ENCODE measurements at regions not wholly inside any gene's neighbourhood (a gene's known extent, or its start where the extent isn't known, plus 50 kb on each side); places are given as distances from the start of the nearest gene placed in this dataset.

DNA sequence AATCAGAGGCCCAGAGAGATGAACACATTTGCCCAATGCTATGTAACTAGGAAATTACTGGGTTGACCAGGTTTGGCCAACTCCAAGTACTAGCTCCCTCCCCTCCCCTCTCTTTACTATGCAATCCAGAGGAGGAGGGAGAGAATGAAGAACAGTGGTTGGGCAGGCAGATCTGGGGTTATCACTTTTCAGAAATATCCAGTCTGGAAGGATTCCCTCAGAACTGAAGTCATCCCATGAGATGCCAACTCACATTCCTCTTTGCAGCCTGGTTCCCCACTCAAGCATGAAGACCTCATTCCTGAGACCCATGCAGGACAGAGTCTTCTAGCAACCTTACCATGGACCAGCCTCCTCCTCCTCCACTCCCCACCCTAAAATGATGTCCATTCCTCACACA is 201.1 kb downstream of the TLE3 start (continued):
- TF ChIP-seq, protein P1, sequence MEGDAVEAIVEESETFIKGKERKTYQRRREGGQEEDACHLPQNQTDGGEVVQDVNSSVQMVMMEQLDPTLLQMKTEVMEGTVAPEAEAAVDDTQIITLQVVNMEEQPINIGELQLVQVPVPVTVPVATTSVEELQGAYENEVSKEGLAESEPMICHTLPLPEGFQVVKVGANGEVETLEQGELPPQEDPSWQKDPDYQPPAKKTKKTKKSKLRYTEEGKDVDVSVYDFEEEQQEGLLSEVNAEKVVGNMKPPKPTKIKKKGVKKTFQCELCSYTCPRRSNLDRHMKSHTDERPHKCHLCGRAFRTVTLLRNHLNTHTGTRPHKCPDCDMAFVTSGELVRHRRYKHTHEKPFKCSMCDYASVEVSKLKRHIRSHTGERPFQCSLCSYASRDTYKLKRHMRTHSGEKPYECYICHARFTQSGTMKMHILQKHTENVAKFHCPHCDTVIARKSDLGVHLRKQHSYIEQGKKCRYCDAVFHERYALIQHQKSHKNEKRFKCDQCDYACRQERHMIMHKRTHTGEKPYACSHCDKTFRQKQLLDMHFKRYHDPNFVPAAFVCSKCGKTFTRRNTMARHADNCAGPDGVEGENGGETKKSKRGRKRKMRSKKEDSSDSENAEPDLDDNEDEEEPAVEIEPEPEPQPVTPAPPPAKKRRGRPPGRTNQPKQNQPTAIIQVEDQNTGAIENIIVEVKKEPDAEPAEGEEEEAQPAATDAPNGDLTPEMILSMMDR (IDR thresholded peaks at IDR 0.05) = no peak

DNA sequence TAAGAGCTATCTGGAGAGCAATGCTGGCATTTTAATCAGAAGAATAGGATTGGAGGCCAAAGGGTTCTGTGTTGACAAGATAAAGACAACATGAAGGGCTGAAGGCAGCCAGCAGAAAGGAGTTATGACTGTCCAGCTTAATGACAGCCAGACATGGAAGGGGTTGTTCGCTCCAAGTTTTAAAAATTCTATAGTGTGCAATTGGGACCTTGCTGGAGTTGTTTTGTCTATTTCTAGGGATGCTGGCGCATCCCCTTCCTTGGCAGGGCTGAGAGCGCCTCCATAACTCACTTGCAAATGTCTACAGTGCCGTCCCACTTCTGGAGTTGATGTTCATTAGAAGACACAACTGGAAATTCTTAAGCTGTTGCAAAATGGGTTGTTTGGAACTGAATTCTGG is 200.7 kb downstream of the TLE3 start:
- CTCF ChIA-PET = interaction anchor here (1.1 to 1.5 kb wide), 4 partner anchors 10 to 420 kb away, joined by 3 to 7 read pairs (median 4); no protein-coding TSS in a partner anchor
- 53% methylated on average over 4 of the region's 4 CpGs for WGBS (ENCODE audit: low lambda C conversion rate)
- no peak for TF ChIP-seq ELF1 (IDR thresholded peaks at IDR 0.05)
- no peak for TF ChIP-seq EP300 (IDR thresholded peaks at IDR 0.05; ENCODE audit: borderline replicate concordance in 1 of 2, low read depth in 1 of 2, low read length in 1 of 2)
- no peak for TF ChIP-seq RXRA (IDR thresholded peaks at IDR 0.05; ENCODE audit: borderline replicate concordance, low read depth)
- TF ChIP-seq, protein P1 (IDR thresholded peaks at IDR 0.05) = no peak
- no peak for TF ChIP-seq GATA2 (CRISPR knock-in tag; IDR thresholded peaks at IDR 0.05)
- TF ChIP-seq, protein P2, sequence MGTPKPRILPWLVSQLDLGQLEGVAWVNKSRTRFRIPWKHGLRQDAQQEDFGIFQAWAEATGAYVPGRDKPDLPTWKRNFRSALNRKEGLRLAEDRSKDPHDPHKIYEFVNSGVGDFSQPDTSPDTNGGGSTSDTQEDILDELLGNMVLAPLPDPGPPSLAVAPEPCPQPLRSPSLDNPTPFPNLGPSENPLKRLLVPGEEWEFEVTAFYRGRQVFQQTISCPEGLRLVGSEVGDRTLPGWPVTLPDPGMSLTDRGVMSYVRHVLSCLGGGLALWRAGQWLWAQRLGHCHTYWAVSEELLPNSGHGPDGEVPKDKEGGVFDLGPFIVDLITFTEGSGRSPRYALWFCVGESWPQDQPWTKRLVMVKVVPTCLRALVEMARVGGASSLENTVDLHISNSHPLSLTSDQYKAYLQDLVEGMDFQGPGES (IDR thresholded peaks at IDR 0.05; ENCODE audit: low read depth, low read length) = no peak
- no peak for TF ChIP-seq CHD2 (IDR thresholded peaks at IDR 0.05; ENCODE audit: low read length, partially characterized antibody)
- no peak for TF ChIP-seq TEAD4 (IDR thresholded peaks at IDR 0.05; ENCODE audit: borderline replicate concordance, insufficient read depth)
- TF ChIP-seq, protein P3, sequence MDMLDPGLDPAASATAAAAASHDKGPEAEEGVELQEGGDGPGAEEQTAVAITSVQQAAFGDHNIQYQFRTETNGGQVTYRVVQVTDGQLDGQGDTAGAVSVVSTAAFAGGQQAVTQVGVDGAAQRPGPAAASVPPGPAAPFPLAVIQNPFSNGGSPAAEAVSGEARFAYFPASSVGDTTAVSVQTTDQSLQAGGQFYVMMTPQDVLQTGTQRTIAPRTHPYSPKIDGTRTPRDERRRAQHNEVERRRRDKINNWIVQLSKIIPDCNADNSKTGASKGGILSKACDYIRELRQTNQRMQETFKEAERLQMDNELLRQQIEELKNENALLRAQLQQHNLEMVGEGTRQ (IDR thresholded peaks at IDR 0.05; ENCODE audit: borderline replicate concordance, low read depth, low read length) = no peak
- TF ChIP-seq POLR2AphosphoS5 (IDR thresholded peaks at IDR 0.05; ENCODE audit: low read depth, low read length) = no peak
- TF ChIP-seq TCF12 (IDR thresholded peaks at IDR 0.05) = no peak
- TF ChIP-seq, protein P4, sequence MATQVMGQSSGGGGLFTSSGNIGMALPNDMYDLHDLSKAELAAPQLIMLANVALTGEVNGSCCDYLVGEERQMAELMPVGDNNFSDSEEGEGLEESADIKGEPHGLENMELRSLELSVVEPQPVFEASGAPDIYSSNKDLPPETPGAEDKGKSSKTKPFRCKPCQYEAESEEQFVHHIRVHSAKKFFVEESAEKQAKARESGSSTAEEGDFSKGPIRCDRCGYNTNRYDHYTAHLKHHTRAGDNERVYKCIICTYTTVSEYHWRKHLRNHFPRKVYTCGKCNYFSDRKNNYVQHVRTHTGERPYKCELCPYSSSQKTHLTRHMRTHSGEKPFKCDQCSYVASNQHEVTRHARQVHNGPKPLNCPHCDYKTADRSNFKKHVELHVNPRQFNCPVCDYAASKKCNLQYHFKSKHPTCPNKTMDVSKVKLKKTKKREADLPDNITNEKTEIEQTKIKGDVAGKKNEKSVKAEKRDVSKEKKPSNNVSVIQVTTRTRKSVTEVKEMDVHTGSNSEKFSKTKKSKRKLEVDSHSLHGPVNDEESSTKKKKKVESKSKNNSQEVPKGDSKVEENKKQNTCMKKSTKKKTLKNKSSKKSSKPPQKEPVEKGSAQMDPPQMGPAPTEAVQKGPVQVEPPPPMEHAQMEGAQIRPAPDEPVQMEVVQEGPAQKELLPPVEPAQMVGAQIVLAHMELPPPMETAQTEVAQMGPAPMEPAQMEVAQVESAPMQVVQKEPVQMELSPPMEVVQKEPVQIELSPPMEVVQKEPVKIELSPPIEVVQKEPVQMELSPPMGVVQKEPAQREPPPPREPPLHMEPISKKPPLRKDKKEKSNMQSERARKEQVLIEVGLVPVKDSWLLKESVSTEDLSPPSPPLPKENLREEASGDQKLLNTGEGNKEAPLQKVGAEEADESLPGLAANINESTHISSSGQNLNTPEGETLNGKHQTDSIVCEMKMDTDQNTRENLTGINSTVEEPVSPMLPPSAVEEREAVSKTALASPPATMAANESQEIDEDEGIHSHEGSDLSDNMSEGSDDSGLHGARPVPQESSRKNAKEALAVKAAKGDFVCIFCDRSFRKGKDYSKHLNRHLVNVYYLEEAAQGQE (IDR thresholded peaks at IDR 0.05; ENCODE audit: low read depth, low read length) = no peak
- no peak for TF ChIP-seq FOXM1 (IDR thresholded peaks at IDR 0.05; ENCODE audit: low read depth)
- TF ChIP-seq RAD21 (IDR thresholded peaks at IDR 0.05; ENCODE audit: low read length) = no peak
- TF ChIP-seq, protein P5, sequence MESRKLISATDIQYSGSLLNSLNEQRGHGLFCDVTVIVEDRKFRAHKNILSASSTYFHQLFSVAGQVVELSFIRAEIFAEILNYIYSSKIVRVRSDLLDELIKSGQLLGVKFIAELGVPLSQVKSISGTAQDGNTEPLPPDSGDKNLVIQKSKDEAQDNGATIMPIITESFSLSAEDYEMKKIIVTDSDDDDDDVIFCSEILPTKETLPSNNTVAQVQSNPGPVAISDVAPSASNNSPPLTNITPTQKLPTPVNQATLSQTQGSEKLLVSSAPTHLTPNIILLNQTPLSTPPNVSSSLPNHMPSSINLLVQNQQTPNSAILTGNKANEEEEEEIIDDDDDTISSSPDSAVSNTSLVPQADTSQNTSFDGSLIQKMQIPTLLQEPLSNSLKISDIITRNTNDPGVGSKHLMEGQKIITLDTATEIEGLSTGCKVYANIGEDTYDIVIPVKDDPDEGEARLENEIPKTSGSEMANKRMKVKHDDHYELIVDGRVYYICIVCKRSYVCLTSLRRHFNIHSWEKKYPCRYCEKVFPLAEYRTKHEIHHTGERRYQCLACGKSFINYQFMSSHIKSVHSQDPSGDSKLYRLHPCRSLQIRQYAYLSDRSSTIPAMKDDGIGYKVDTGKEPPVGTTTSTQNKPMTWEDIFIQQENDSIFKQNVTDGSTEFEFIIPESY (IDR thresholded peaks at IDR 0.05; ENCODE audit: borderline replicate concordance, low read depth) = no peak
- TF ChIP-seq FOSL2 (IDR thresholded peaks at IDR 0.05; ENCODE audit: borderline replicate concordance, low read depth) = no peak
- no peak for TF ChIP-seq RFX5 (IDR thresholded peaks at IDR 0.05; ENCODE audit: low read length)

More for the DNA sequence above, 200.7 kb downstream of the TLE3 start:
- Histone ChIP-seq H2AFZ (ENCODE audit: low read depth) (no peak overlapping the region), H3K9ac (no peak overlapping the region), H3K4me2 (no peak overlapping the region), H3K36me3 (replicated peaks in 1 of 2; ENCODE audit: control insufficient read depth in 1 of 2, insufficient read depth in 2 of 2, low read length in 1 of 2) (no peaks in the 10 kb centered on the region), H4K20me1 (ENCODE audit: insufficient read depth) (no peaks in the 10 kb centered on the region), H3K9me3 (no peaks in the 10 kb centered on the region), H3K27ac (ENCODE audit: low read depth in 2 of 2, low read length in 1 of 2) (no peak overlapping the region), H3K27me3 (ENCODE audit: insufficient read depth) (peaks cover 9% of the 10 kb centered on the region; the same call in 1 of the 2 replicates), H3F3A (replicated peaks; ENCODE audit: insufficient read depth) (no peaks in the 10 kb centered on the region), H3K4me1 (ENCODE audit: control insufficient read depth in 1 of 2, insufficient read depth in 2 of 2, low read depth in 1 of 2, low read length in 1 of 2) (peaks cover 0 to 45% of the 10 kb centered on the region in 2 experiments; a peak in 2 of 4 replicates), H3K79me2 (ENCODE audit: insufficient read depth) (no peaks in the 10 kb centered on the region), H3K9me2 (no peaks in the 10 kb centered on the region), H3K4me3 (ENCODE audit: low read depth in 2 of 2, low read length in 1 of 2) (no peak overlapping the region)
- POLR2A ChIA-PET = interaction anchor here (0.6 kb wide), 1 partner anchor 15 kb away, joined by 4 read pairs; no protein-coding TSS in a partner anchor
- no peak for DNase-seq

All from SK-N-SH (cell line).